ENCODE measurements at regions not wholly inside any gene's neighbourhood (a gene's known extent, or its start where the extent isn't known, plus 50 kb on each side); places are given as distances from the start of the nearest gene placed in this dataset.
"Not testable (repeated sequence)": the region's sequence is repeated elsewhere in the genome, so short reads cannot be mapped to it uniquely, and the experiment has no call there.

DNA sequence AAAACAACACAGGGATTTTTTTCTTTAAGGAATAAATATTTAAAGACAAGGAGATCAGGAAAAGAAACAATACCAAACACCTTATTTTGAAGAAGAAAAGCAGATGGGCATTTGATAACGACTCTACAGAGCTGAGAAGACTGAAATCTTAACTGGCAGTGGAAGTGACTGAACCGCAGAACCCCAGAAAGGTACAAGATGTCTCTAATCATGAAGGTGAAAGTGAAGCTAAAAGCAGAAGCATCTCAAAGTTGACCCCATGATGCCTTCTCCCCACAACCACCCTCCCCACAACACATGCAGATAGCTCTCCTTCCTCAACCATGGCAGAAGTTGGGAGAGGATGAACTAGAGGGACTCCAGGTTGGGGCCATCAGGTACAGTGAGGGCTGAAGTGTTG, 129.6 kb downstream of the ZNF648 start:
- H3K27me3 Mint-ChIP-seq = peaks cover 22% of the 10 kb centered on the region

GRCh38 chr1:181930187-181930586, 131.3 kb downstream of the ZNF648 start:
- Mint-ChIP-seq H3K36me3 (ENCODE audit: low read depth) (no peaks in the 10 kb centered on the region), H3K4me3 (no peak overlapping the region), H3K27ac (no peak overlapping the region), H3K27me3 (peaks cover 22% of the 10 kb centered on the region), H3K4me1 (no peaks in the 10 kb centered on the region)
- no peak for ATAC-seq
- H3K9me3 ChIP-seq (ENCODE audit: control insufficient read depth, low read length, poor library complexity, severe bottlenecking) = no peaks in the 10 kb centered on the region
- no peak for DNase-seq

More for the DNA sequence above, 129.6 kb downstream of the ZNF648 start:
- Mint-ChIP-seq H3K36me3 (ENCODE audit: low read depth) (no peaks in the 10 kb centered on the region), H3K4me3 (no peak overlapping the region), H3K4me1 (no peaks in the 10 kb centered on the region), H3K27ac (no peak overlapping the region)
- DNase-seq (no peak), ATAC-seq (no peak)
- no peaks in the 10 kb centered on the region for H3K9me3 ChIP-seq (ENCODE audit: control insufficient read depth, low read length, poor library complexity, severe bottlenecking)

- Mint-ChIP-seq H3K27me3 (peaks cover 14% of the 10 kb centered on the region), H3K36me3 (ENCODE audit: low read depth) (no peaks in the 10 kb centered on the region), H3K4me3 (no peak overlapping the region), H3K27ac (no peak overlapping the region), H3K4me1 (no peaks in the 10 kb centered on the region)
- no peak for ATAC-seq
- H3K9me3 ChIP-seq (ENCODE audit: control insufficient read depth, low read length, poor library complexity, severe bottlenecking) = no peaks in the 10 kb centered on the region
- DNase-seq = no peak
Observed at GRCh38 chr1:181926697-181927096, 134.8 kb downstream of the ZNF648 start.

GRCh38 chr1:181924034-181924433, 137.5 kb downstream of the ZNF648 start:
- not testable (repeated sequence) for H3K4me3 Mint-ChIP-seq; H3K4me1 Mint-ChIP-seq; DNase-seq; ATAC-seq; H3K36me3 Mint-ChIP-seq (ENCODE audit: low read depth); H3K27ac Mint-ChIP-seq; H3K9me3 ChIP-seq (ENCODE audit: control insufficient read depth, low read length, poor library complexity, severe bottlenecking)
- H3K27me3 Mint-ChIP-seq = peaks cover 16% of the 10 kb centered on the region

DNA sequence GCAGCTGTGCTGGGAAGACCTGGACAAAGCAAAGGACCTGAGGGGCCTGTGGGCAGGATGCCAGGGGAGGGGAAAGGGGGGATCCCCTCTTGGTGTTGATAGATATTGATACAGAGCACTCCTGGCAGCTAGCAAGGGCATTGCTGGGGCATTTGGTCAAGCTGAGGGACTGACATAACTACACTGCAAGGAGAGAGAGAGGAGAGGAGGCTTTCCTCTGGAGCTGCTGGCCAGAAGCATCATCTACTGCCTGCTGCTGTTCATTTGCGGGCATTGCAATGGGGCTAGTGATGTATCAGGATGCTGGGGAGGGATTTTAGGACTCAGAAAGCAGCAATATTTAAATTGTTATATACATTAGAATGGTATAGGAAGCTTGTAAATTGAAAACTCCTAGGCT, 142.0 kb downstream of the ZNF648 start:
- no peaks in the 10 kb centered on the region for H3K36me3 Mint-ChIP-seq (ENCODE audit: low read depth)
- peaks cover 13% of the 10 kb centered on the region for H3K27me3 Mint-ChIP-seq
- H3K9me3 ChIP-seq (ENCODE audit: control insufficient read depth, low read length, poor library complexity, severe bottlenecking) = no peaks in the 10 kb centered on the region
- H3K27ac Mint-ChIP-seq = no peak overlapping the region
- DNase-seq = no peak
- no peak overlapping the region for H3K4me3 Mint-ChIP-seq
- ATAC-seq = no peak
- no peaks in the 10 kb centered on the region for H3K4me1 Mint-ChIP-seq

- no peak overlapping the region for H3K4me3 Mint-ChIP-seq
- no peaks in the 10 kb centered on the region for H3K36me3 Mint-ChIP-seq (ENCODE audit: low read depth)
- H3K27ac Mint-ChIP-seq = no peak overlapping the region
- ATAC-seq = no peak
- H3K4me1 Mint-ChIP-seq = no peaks in the 10 kb centered on the region
- DNase-seq = no peak
- no peaks in the 10 kb centered on the region for H3K9me3 ChIP-seq (ENCODE audit: control insufficient read depth, low read length, poor library complexity, severe bottlenecking)
- peaks cover 13% of the 10 kb centered on the region for H3K27me3 Mint-ChIP-seq
Observed at GRCh38 chr1:181918880-181919525, 142.5 kb downstream of the ZNF648 start.

GRCh38 chr1:181911715-181912114, 149.8 kb downstream of the ZNF648 start:
- no peak for DNase-seq
- no peak for ATAC-seq
- Mint-ChIP-seq H3K27ac (no peak overlapping the region), H3K27me3 (peaks cover 28% of the 10 kb centered on the region), H3K4me1 (no peaks in the 10 kb centered on the region), H3K4me3 (no peak overlapping the region), H3K36me3 (ENCODE audit: low read depth) (no peaks in the 10 kb centered on the region)
- no peaks in the 10 kb centered on the region for H3K9me3 ChIP-seq (ENCODE audit: control insufficient read depth, low read length, poor library complexity, severe bottlenecking)

DNA sequence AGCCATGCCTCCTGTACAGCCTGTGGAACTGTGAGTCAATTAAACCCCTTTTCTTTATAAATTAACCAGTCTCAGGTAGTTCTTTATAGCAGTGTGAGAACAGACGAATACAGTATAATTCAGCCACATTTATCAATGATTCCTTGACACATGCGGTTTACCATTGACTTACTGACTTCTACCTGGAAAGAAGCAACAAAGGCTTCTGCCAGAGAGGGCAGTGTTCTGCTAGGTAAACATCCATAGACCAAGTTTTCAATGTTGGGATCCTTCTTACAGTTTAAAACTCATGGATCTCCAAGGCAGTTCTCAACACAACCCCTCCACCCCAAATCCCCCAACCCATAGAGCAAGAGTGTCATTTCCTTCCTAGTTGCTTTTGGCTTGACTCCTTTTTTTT, 150.6 kb downstream of the ZNF648 start:
- no peaks in the 10 kb centered on the region for H3K36me3 Mint-ChIP-seq (ENCODE audit: low read depth)
- DNase-seq = no peak
- peaks cover 30% of the 10 kb centered on the region for H3K27me3 Mint-ChIP-seq
- no peak overlapping the region for H3K4me3 Mint-ChIP-seq
- no peak for ATAC-seq
- H3K4me1 Mint-ChIP-seq = no peaks in the 10 kb centered on the region
- no peaks in the 10 kb centered on the region for H3K9me3 ChIP-seq (ENCODE audit: control insufficient read depth, low read length, poor library complexity, severe bottlenecking)
- H3K27ac Mint-ChIP-seq = no peak overlapping the region

DNA sequence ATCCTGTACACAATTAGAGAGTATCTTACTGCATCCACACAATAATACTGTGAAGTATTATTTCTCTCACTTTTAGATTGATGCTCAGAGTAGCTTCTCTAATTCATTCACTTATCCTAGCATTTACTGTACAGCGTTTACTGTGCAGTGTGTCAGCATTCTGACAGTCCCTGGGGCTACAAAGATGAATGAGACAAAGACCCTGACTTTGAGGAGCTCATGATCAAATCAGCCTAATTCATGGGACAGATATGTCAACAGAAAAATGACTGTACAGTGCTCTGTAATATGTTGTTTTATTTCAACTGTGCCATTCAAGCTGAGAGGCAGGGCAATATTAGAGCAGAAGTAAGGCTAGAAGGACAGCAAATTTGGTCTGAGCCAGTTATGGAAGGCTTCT, 152.5 kb downstream of the ZNF648 start:
- H3K27me3 Mint-ChIP-seq = peaks cover 42% of the 10 kb centered on the region
- H3K4me1 Mint-ChIP-seq = no peaks in the 10 kb centered on the region
- no peak overlapping the region for H3K27ac Mint-ChIP-seq
- no peaks in the 10 kb centered on the region for H3K9me3 ChIP-seq (ENCODE audit: control insufficient read depth, low read length, poor library complexity, severe bottlenecking)
- no peaks in the 10 kb centered on the region for H3K36me3 Mint-ChIP-seq (ENCODE audit: low read depth)
- no peak overlapping the region for H3K4me3 Mint-ChIP-seq
- no peak for ATAC-seq
- no peak for DNase-seq

DNA sequence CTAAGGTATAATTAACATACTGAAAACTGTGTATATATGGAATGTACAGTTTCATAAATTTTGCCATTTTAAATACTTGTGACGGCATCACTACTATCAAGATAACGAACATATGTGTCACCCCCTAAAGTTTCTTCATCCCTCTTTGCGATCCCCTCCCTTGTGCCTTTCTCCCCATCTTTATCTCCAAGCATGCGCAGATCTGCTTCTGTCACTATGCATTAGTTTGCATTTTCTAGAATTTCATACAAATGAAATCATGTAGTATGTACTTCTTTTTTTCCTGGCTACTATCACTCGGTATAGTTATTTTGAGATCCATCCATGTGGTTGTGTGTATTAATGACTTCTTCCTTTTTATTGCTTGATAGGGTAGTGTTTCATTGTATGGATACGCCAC, 154.9 kb downstream of the ZNF648 start:
- no peaks in the 10 kb centered on the region for H3K36me3 Mint-ChIP-seq (ENCODE audit: low read depth)
- DNase-seq (no peak), ATAC-seq (no peak)
- H3K4me3 Mint-ChIP-seq = no peak overlapping the region
- peaks cover 49% of the 10 kb centered on the region for H3K27me3 Mint-ChIP-seq
- H3K4me1 Mint-ChIP-seq = no peaks in the 10 kb centered on the region
- no peak overlapping the region for H3K27ac Mint-ChIP-seq
- no peaks in the 10 kb centered on the region for H3K9me3 ChIP-seq (ENCODE audit: control insufficient read depth, low read length, poor library complexity, severe bottlenecking)

GRCh38 chr1:181905944-181906597, 155.4 kb downstream of the ZNF648 start:
- no peaks in the 10 kb centered on the region for H3K36me3 Mint-ChIP-seq (ENCODE audit: low read depth)
- DNase-seq (no peak), ATAC-seq (no peak)
- H3K4me3 Mint-ChIP-seq = no peak overlapping the region
- peaks cover 49% of the 10 kb centered on the region for H3K27me3 Mint-ChIP-seq
- no peaks in the 10 kb centered on the region for H3K9me3 ChIP-seq (ENCODE audit: control insufficient read depth, low read length, poor library complexity, severe bottlenecking)
- no peak overlapping the region for H3K27ac Mint-ChIP-seq
- H3K4me1 Mint-ChIP-seq = no peaks in the 10 kb centered on the region

DNA sequence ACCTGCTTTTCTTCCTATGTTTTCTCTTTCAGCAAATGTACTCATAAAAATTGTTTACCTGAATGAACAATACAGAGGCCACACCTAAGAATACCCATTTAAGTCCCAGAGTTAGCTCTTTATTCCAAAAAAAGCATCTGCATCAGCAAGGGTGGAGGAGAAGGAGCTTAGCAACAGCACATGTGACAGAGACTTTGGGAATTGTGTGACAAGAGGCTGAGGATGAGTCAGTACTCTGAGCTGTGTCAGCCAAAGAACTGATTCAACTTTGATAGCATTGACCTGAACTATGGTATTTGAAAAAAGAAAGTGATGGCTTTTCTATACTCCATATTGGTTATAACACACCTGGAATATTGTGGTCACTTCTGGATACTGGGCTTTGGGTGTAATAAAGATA, 162.7 kb downstream of the ZNF648 start:
- no peak overlapping the region for H3K4me3 Mint-ChIP-seq
- H3K36me3 Mint-ChIP-seq (ENCODE audit: low read depth) = no peaks in the 10 kb centered on the region
- no peak for ATAC-seq
- H3K27me3 Mint-ChIP-seq = peaks cover 10% of the 10 kb centered on the region
- H3K4me1 Mint-ChIP-seq = no peaks in the 10 kb centered on the region
- H3K9me3 ChIP-seq (ENCODE audit: control insufficient read depth, low read length, poor library complexity, severe bottlenecking) = no peaks in the 10 kb centered on the region
- no peak overlapping the region for H3K27ac Mint-ChIP-seq
- no peak for DNase-seq

DNA sequence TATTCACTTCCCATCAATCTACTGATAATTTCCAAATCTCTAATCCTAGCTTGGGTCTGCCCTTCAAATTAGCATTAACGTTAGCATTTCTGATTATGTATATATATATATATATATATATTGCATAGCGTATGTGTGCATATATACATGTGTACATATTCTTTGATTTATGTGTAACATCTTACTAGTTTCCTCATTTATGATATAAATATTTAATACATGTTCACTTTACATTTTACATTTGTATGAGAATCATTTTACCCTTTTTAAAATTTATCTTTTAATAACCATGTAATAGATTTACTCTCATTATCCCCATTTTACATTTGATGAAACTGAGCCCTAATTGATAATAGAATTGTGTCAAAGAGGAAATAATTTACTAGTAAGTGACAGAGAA, 164.7 kb downstream of the ZNF648 start:
- H3K4me1 Mint-ChIP-seq = no peaks in the 10 kb centered on the region
- DNase-seq (no peak), ATAC-seq (no peak)
- no peaks in the 10 kb centered on the region for H3K9me3 ChIP-seq (ENCODE audit: control insufficient read depth, low read length, poor library complexity, severe bottlenecking)
- H3K4me3 Mint-ChIP-seq = no peak overlapping the region
- H3K27ac Mint-ChIP-seq = no peak overlapping the region
- no peaks in the 10 kb centered on the region for H3K36me3 Mint-ChIP-seq (ENCODE audit: low read depth)
- no peaks in the 10 kb centered on the region for H3K27me3 Mint-ChIP-seq

DNA sequence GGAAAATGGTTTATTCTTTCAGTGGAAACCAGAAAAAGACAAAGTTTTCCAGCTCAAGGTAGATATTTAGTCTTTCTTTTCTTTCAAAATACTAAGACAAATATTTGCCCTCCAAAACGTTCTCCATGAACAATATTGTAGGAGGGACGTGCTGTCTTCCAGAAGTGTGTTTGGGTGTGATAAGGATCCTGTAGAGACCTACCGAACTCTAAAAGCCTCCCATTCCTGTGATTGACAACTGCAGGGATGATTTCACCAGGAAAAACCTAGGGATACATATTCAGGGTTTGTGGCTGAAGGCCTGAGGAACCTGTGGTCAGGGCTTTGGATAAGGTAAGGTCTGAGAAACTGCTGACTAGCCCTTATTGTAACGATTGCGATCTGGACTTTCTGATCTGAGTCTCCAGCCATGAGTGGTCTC, 167.1 kb downstream of the ZNF648 start:
- Mint-ChIP-seq H3K4me1 (no peaks in the 10 kb centered on the region), H3K4me3 (no peak overlapping the region), H3K36me3 (ENCODE audit: low read depth) (no peaks in the 10 kb centered on the region), H3K27ac (no peak overlapping the region), H3K27me3 (no peaks in the 10 kb centered on the region)
- no peaks in the 10 kb centered on the region for H3K9me3 ChIP-seq (ENCODE audit: control insufficient read depth, low read length, poor library complexity, severe bottlenecking)
- no peak for DNase-seq
- no peak for ATAC-seq
